HG02943 (cell line): ENCODE measurements at regions not wholly inside any gene's neighbourhood (a gene's known extent, or its start where the extent isn't known, plus 50 kb on each side); places are given as distances from the start of the nearest gene placed in this dataset.
A peak's percentile ranks its signal among the peaks of the same experiment; 100 is the strongest.

ENCODE experiments used
- ATAC-seq: cut with Tn5 transposase; IDR thresholded peaks from one replicate; pipeline ENCODE4 v1.9.1; 2021; ENCODE audit warnings: mild to moderate bottlenecking, low read depth, moderate library complexity; ENCODE audit not compliant: unreplicated experiment

DNA sequence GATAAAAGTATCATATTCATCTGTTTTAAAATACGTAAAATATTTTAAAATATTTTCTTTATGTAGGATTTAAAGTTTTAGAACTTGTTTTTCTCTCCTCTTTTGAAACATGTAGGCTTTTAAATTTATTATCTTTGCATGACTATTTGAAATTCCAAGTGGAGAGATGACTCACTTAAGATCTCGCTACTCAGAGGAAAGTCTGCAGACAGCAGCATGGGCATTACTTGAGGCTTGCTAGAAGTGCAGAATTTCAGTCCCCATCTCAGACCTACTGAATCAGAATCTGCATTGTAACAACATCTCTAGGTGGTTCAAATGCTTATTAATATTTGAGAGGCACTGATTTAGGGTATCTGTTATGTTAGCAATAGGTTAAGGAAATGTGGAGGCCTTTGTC is 225.7 kb upstream of the ARX start:
- no peak for ATAC-seq

DNA sequence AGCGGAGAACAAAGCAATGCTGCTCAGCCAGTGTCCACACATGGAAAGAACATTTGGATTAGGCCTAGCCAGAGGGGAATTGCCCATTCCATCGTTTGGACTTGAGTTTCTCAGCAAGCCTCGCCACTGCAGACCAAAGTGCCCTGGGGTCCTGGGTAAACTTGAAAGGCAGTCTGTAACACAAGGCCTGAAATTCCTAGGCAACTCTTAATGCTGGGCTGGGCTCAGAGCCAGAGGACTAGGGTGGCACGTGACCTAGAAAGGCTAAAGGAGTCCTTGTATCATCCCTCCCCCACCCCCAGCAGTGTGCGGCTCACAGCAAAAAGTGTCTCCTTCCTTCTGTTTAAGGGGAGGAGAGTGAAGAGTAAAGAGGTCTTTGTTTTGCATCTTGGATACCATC is 210.4 kb upstream of the ARX start:
- ATAC-seq = no peak

DNA sequence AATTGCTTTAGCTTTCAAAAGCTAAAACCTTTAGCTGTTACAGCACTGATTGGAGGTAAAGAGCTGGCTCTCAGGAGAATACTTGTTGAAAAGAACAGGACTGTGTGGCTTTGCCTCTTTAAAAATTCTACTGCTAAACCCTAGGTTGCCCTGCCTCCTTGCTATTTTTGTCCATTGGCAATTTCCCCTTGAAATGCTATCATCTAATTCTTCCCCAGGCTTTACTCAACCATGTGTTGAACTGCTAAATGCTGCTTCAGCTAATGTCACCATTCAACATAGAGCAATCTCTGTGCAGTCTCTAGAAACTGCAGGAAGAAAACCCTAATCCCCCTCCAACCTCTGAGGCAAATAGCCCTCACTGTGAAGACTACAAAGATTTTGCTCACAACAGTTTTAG is 203.7 kb upstream of the ARX start:
- no peak for ATAC-seq

DNA sequence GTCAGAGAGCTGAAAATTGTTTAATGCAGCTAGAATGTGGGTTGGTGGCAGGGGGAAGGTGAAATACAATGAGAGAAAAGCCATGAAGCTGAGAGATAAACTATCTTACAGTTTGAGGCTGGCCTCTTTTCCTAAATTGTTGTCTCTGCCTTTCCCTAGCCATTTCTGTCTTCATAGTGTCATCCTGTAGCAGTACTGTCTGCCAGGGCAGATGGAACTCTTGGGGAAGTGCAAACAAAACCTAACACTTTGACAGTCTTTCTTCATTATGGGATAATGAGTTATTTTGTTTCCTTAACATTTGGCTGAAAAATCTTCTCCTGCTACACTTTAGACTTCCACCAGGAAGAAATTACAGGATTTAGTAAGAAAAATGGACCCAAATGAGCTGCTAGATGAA is 197.8 kb upstream of the ARX start:
- no peak for ATAC-seq

DNA sequence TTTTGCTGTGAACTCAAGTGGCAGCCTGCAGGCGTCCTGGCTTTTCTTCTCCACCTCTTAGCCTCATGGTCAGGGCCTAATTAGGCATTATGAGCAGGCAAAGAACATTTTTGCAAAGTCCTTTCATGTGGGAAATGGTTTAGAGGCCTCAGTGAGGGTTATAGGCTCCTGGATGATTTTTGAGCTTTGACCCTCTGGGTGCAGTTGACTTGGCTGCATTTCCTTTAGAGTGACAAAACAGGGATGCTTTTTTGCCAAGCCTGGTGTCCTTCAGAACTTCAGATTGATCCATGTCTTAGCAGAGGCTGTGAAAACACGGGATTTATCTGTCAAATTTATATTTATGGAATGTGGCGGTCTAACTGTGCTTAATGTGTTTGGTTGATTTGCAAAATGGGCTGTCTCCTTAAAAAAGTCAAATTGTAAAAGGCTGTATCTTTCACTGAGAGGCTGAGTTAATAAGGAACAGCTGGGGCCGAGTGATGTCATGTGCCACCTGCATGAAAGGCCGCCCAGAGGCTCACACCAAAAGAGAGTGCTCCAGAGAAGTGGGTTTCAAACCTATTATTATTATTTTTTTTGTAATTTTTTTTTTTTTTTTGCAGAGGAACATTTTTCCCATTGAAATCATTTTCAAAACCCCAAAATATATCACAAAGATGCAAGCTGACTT is 192.2 kb upstream of the ARX start:
- ATAC-seq = no peak

DNA sequence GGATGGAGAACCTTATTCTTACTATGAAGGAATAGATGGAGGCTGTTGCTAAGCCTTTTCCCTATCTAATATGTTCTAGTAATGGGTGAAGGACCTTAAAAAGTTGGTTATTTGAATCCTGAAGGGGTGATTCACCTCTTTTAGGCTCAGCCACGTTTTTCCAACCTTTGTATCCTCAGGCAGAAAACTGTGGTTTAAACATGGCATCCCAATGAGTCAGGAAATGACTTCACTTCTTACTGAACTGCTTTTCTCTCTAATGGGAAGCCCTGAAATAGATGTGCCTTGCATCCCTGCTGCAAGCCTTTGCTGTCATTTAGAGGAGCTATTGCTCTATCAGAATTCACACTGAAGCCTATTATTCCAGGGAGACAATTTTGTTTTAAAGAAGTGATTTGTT is 191.0 kb upstream of the ARX start:
- ATAC-seq = no peak

DNA sequence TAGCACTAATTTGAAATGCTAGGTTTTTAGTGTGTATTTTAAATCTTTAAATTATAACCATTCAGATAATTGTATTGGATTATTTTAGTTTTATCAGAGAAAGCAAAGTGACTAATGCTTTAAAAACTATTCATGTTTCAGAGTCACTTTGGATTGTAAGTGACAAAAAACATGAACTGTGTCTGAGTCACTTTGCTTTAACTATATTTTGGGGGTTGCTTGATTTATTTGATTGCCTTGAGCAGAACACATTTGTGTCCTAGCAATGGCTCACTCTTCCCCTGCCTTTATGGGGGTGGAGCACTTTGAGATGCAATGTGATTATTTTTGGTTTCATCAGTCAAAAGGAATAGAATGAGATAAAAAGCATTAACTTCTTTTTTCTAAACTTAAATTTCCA is 188.4 kb upstream of the ARX start:
- ATAC-seq = no peak

DNA sequence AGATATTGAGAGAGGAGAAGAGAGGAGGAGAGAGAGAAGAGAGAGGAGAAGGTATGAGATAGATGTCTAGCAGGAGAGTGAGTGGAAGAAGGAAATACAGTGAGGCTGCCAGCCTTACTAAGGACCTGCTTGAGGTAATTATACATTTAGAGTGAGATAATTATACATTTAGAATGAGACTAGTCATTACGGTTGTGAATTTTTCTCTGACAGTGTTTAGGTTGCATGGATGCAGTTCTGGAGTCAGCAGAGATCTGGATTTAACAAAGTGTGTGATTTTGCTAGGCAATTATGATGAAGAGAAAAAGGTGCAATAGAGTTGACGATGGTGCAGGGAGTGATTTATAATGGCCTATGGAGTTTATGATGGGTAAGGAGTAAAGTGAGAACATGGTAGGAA is 187.1 kb upstream of the ARX start:
- no peak for ATAC-seq

DNA sequence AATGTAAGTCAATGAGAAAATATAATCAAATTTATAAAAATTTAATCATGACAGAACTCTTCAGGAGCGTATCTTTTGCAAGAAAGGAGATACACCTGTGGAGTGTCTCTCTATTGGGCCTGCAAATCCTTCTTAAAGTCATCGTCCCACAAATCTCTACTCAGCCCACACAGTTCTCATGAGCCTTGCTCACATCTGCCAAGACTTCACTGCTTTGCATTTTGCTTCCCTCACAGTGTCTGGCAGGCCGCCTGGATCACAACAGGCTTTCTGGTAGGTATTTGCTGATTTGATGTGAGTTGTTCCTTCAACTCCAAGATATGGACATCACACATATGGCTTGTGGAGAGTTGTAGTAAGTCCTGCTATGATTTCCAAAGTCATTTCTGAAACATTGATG is 183.1 kb upstream of the ARX start:
- ATAC-seq = no peak

DNA sequence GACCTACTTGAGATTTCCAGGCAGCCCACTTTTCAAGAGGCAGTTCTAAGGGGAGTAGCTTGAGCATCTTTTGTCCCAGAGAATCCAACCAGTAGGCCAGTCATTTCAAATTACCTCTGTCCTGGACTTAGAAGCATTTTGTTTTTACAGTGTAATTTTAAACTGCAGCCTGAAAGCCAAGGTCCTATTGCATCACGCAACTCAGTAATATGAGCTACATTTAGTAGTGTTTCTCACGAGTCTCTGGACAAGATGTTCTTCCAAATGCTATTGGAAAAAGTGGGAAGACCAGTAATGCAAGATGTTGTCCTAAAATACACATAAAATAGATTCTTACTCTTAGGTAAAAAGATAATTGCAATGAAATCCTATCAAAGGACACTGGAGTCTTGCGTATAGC is 182.5 kb upstream of the ARX start:
- no peak for ATAC-seq

DNA sequence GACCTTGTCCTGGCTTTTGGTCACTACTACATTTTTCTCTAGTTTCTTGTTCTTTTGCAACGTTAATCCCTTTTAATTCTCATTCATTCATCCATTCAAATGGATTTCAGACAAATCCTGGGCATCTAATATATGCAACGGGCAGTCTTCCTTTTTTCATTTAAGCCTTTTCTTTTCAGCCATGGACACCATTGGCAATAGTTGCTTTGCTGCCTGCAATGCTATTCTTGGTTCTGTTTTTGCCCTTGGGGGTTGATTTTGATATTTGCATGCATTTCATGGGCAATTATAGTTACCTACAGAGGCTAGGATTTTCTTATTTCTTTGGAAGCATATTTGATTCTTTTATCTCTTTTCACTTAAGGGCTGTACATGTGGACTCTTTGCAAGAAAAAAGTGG is 180.5 kb upstream of the ARX start:
- no peak for ATAC-seq

DNA sequence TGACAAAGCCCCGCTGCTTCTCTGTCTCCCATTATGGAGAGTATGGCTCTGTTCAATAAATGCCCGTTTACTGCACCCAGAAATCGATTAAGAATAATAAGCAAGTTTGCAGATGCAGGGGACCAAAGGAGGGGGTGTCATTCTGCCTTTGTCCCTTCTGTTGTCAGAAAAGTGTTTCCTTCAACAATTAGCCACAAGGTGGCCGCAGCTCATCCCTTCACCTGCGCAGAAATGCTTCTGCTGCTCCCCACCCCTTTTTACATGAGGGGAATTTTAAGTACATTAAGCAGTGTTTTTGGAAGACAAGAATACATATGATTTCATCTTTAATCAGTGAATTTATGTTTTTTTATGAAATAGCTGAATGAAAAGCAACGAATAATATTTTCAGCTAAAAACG is 175.6 kb upstream of the ARX start:
- no peak for ATAC-seq

DNA sequence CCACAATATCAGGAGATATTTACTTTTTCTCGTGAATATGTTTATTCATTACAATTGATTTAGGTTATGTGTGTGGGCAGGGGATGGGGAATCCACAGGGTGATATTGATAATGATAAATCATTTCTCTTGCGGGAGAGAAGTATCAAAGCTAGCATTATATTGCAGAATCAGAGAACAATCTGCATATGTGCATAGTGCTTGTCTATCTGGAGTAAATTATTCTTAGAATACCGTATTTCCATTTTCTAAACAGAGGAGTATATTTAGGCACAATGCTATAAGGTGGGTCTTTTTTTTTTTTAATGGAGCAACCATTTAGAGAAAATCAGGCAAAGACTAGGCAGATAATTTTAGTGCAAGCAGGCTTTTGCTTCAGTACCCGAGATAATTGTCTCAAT is 166.0 kb upstream of the ARX start:
- ATAC-seq = no peak

DNA sequence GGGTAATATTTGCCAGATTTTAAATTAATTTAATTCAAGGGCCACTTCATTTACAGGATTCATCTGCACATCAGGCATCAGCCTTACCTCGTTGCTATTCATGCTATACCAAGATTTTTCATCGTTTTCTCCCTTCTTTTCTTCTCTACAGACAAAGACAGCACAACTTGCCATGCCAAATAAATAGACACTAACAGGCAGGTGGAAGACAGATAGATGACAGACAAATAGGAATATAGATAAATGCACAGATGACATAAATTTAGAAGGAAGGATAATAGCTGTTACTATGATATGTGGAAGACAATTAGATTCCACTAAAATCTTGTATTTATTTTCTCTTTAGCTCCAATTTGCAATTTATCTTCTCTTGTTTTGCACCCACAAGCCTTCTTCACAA is 164.5 kb upstream of the ARX start:
- ATAC-seq = no peak

DNA sequence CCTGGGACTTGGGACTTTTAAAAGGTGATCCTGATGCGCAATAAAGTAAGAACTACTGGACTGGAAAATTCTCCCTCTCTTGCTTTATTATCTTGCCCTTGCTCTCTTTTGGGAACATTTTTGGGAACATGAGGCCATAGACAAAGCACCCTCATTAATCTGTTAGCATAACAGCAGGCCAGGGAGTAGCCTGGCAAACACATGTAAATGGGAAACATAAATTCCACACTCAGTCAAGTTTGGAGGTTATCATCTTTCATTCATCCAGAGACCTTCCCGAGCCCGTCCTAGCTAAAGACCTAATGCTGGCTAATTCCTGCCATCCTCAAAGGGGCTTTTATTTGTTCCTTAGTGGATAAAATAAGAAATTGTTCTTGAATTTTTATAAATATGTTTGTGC is 162.8 kb upstream of the ARX start:
- no peak for ATAC-seq

DNA sequence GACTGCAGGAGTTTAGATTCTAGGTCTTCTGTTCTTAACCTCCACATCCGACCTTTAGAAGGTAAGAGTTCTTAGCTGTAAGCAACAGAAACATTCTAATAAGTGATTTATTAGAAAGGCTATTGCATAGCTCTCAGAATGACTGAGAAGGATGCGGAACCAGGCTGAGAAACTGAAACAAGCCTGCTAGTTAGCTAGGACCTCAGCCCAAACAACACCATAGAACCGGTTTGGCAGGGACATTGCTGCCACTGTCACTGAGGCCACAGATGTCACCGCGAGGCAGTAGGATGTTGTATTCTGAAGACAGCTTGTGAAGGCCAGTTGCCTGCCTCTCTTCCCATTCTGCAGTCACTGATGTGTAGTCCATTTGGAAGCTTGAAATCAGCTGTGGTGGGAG is 160.0 kb upstream of the ARX start:
- ATAC-seq = peak; percentile 81

DNA sequence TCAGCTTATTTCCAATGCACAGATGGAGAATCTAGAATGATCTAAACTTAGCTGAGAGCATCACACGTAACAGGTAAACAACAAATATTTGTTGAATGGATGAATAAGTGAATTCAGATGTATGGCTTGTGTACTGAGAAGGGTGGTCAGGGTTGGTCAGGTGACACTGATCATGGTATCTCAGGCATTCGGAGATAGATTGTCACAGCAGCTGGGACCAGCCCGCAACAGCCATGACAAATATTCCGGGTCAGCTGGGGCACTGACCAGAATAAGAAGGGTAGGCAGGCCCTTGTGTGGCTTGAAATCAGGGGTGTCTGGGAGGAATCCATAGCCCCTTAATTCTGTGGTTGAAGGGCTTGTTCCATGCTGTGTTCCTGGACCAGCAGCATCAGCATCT is 159.4 kb upstream of the ARX start:
- no peak for ATAC-seq

DNA sequence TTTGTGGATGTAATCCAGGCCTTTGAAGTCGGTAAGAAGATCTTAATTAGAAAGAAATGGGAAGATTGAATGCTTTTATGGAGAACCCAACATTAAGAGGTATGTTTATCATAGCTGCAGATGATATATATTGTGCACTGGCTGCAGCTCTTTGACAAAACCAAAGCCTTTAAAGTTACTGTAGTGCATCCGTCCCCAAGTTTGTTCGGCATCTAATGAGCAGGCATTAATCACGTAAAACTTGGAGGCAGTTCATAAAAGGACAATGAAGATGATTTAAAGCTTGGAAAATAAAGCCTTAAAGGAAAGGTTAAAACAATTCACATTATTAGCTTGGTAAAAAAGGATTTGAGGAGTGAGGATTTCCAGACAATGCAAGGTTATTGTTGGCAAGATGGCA is 150.8 kb upstream of the ARX start:
- ATAC-seq = no peak

DNA sequence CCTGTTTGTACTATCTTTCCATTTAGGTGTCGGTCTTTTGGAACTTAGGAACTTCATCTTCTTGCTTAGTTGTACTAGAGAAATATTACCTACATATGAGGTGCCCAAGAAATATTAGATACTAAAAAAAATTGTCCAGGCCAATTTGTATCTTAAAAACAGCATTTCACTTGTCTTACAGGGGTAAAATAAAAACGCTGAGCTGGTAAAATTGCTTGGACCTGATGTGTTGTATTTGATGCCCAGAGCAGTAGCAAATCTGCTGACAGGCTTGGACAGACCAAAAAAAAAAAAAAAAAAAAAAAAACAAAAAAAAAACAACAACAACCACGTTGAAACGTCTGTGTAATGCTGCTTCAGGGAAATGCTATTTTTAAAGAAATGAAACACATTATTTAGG is 150.4 kb upstream of the ARX start:
- no peak for ATAC-seq

DNA sequence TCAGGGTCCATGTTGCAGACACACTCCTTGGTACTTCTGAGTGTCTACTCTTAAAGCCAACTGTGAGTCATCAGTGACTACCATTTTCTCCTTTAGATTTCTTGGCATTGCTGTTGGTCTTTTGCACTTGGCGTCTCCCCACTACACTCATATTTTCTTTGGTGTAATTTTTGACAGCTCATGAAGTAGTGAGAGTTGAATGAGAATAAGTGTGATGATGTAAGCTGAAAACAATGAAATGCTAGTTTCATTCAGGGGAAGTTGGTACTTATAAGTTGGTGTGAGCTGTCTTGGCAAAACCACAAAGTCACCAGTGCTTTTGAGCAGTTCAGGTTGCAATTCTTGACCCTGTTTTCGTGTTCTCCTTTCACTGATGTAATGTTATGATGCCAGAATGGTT is 142.9 kb upstream of the ARX start:
- ATAC-seq = no peak

DNA sequence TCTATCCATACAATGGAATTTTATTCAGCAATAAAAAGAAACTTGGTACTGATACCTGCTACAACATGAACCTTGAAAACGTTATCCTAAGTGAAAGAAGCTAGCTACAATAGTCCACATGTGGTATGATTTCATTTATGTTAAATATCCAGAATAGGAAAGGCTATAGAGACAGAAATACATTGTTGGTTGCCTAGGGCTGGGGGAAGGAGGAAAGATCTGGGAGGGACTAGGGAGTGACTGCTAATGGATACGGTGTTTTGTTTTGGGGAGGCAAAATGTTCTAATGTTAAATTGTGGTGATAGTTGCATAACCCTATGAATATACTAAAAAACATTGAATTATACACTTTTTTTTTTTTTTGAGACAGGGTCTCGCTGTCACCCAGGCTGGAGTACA is 141.1 kb upstream of the ARX start:
- ATAC-seq = no peak

DNA sequence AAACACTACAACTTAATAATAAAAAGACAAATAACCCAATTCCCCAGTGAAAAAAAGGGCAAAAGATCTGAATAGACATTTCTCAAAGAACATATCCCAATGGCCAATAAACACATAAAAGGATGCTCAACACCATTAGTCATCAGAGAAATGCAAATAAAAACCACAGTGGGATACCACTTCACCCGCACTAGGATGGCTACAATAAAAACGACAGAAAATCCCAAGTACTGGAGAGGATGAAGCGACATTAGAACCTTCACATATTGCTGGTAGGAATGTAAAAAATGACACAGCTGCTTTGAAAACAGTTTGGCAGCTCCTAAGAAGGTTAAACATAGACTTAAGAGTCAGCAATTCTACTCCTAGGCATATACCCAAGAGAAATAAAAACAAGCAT is 140.6 kb upstream of the ARX start:
- ATAC-seq = no peak

DNA sequence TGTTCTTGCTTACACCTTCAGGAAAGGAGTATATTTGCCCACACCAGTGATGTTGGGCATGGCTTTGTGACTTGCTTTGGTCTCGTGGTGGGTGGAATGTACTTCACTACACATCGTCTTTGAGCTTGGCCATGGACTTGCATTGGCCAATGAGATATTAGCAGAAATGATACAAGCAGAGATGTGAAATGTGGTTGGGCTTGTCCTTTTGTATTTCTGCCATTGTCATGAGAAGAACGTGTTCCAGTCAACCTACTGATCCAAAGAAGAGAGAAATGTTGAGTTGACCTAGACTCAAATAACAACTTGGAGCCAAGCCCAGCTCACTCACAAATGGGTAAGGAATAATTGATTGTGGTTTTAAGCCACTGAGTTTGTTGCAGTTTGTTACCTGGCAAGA is 138.4 kb upstream of the ARX start:
- ATAC-seq = no peak
